HCT116 (cell line): ENCODE measurements at regions not wholly inside any gene's neighbourhood (a gene's known extent, or its start where the extent isn't known, plus 50 kb on each side); places are given as distances from the start of the nearest gene placed in this dataset.

ENCODE experiments used
- ATAC-seq: fragments of 200-7000 bp; cut with Tn5 transposase; 2 replicates; pipeline ENCODE4 v1.9.1; 2020; ENCODE audit warnings: mild to moderate bottlenecking, moderate library complexity
- BruUV-seq: library from RNA; stranded (reverse); fragments of 400-500 nt; replicated peaks from 2 replicates; lab custom pipeline; 2021; lab: Mats Ljungman, UMichigan
- CTCF ChIA-PET: fragments of 300-600 bp; sonication (Branson Sonifier 250); formaldehyde crosslinking; loops from one replicate; lab custom pipeline; 2021; ENCODE audit warnings: antibody characterized with exemption; lab: Charles Lee
- POLR2A ChIA-PET: fragments of 300-600, 350-600 bp; sonication (Branson Sonifier 250); formaldehyde crosslinking; loops from one replicate; lab custom pipeline; 2021; ENCODE audit warnings: antibody characterized with exemption; lab: Charles Lee
- RAD21 ChIA-PET, 2 experiments: fragments of 300-600 bp; sonication (Branson Sonifier 250); formaldehyde crosslinking; loops; one replicate each; lab custom pipeline; 2023; ENCODE audit warnings: low total read pairs in 2 of 2; ENCODE audit not compliant: uncharacterized antibody in 2 of 2, unreplicated experiment in 2 of 2, low non-redundant PET in 1 of 2; lab: Charles Lee
- DNase-seq: peaks from one replicate; pipeline ENCODE4 v3.0.0-alpha.2; 2010; ENCODE audit warnings: low read depth, low spot score
- H2AFZ ChIP-seq: fragments of 200-600 bp; shearing (Covaris generic), sonication (generic); 2 replicates; pipeline ENCODE4 v1.6.1; 2017; ENCODE audit warnings: low read depth, mixed run types, mixed read lengths, antibody characterized with exemption, low read length; ENCODE audit not compliant: poor library complexity, severe bottlenecking
- H3K27ac ChIP-seq: 2 replicates; pipeline ENCODE4 v1.5.1; 2012; ENCODE audit warnings: low read depth, low read length
- H3K27me3 ChIP-seq: fragments of 200-600 bp; sonication (generic); 2 replicates; pipeline ENCODE4 v1.6.1; 2016; ENCODE audit warnings: mixed run types, low read length, mixed read lengths; ENCODE audit not compliant: insufficient read depth
- H3K36me3 ChIP-seq, 2 experiments: fragments of 200-500 bp in 1 of 2; fragments of 200-600 bp in 1 of 2; sonication (Bioruptor generic) in 1 of 2; sonication (generic) in 1 of 2; 2 replicates each; pipeline versions ENCODE4 v1.5.1 to v1.6.1; 2014 to 2016; ENCODE audit warnings: low read length in 2 of 2, inconsistent platforms in 1 of 2, mixed read lengths in 1 of 2, mixed run types in 1 of 2; ENCODE audit not compliant: insufficient read depth in 2 of 2, control insufficient read depth in 1 of 2
- H3K4me1 ChIP-seq, 2 experiments: fragments of 200-600 bp in 1 of 2; sonication (generic) in 1 of 2; 2 replicates each; pipeline versions ENCODE4 v1.5.1 to v1.6.1; 2012 to 2017; ENCODE audit warnings: low read length in 2 of 2, inconsistent platforms in 1 of 2, mild to moderate bottlenecking in 1 of 2, mixed read lengths in 1 of 2, mixed run types in 1 of 2, moderate library complexity in 1 of 2; ENCODE audit not compliant: insufficient read depth in 2 of 2, control insufficient read depth in 1 of 2
- H3K4me2 ChIP-seq: fragments of 200-600 bp; sonication (generic); 2 replicates; pipeline ENCODE4 v1.6.1; 2017; ENCODE audit warnings: mixed run types, low read length, mixed read lengths
- H3K4me3 ChIP-seq, 2 experiments: fragments of 200-600 bp in 1 of 2; sonication (generic) in 1 of 2; replicated peaks in 1 of 2; 2 replicates each; pipeline ENCODE4 v1.5.1; 2011 to 2016; ENCODE audit warnings: low read length in 2 of 2, control low read depth in 1 of 2, low read depth in 1 of 2, mild to moderate bottlenecking in 1 of 2, mixed read lengths in 1 of 2, mixed run types in 1 of 2
- H3K79me2 ChIP-seq: fragments of 200-600 bp; sonication (generic); 2 replicates; pipeline ENCODE4 v1.6.1; 2017; ENCODE audit warnings: mild to moderate bottlenecking, mixed run types, low read length, moderate library complexity, mixed read lengths; ENCODE audit not compliant: insufficient read depth
- H3K9ac ChIP-seq: fragments of 200-600 bp; sonication (generic); 2 replicates; pipeline ENCODE4 v1.6.1; 2016; ENCODE audit warnings: low read length, mixed read lengths
- H3K9me2 ChIP-seq: fragments of 200-600 bp; sonication (generic), shearing (Covaris generic); 2 replicates; pipeline ENCODE4 v1.6.1; 2017; ENCODE audit warnings: mixed run types, mild to moderate bottlenecking, moderate library complexity; ENCODE audit not compliant: insufficient read depth
- H3K9me3 ChIP-seq, 2 experiments: fragments of 200-500 bp in 1 of 2; fragments of 200-600 bp in 1 of 2; sonication (Bioruptor generic) in 1 of 2; sonication (generic) in 1 of 2; 2 replicates each; pipeline ENCODE4 v1.6.1; 2014 to 2017; ENCODE audit warnings: low read length in 2 of 2, mixed read lengths in 2 of 2, inconsistent platforms in 1 of 2, low read depth in 1 of 2, mild to moderate bottlenecking in 1 of 2, mixed run types in 1 of 2, moderate library complexity in 1 of 2; ENCODE audit not compliant: control insufficient read depth in 1 of 2, insufficient read depth in 1 of 2
- H4K20me1 ChIP-seq: fragments of 200-600 bp; sonication (generic), shearing (Covaris generic); 2 replicates; pipeline ENCODE4 v1.6.1; 2017; ENCODE audit warnings: mixed run types, mild to moderate bottlenecking, moderate library complexity; ENCODE audit not compliant: insufficient read depth
- ATF3 ChIP-seq: IDR thresholded peaks from 2 replicates; pipeline ENCODE4 v1.6.1; 2012
- CTCF ChIP-seq, 3 experiments: fragments of 200-600 bp in 1 of 3; sonication (generic) in 1 of 3; IDR thresholded peaks in 2 of 3; conservative IDR thresholded peaks in 1 of 3; 2 replicates each; pipeline ENCODE4 v1.5.1; 2012 to 2017; ENCODE audit warnings: low read depth in 2 of 3, low read length in 2 of 3, antibody characterized with exemption in 1 of 3, borderline replicate concordance in 1 of 3, control low read depth in 1 of 3, mild to moderate bottlenecking in 1 of 3, mixed read lengths in 1 of 3, mixed run types in 1 of 3, moderate library complexity in 1 of 3; ENCODE audit not compliant: insufficient read depth in 1 of 3
- EGR1 ChIP-seq: IDR thresholded peaks from 2 replicates; pipeline ENCODE4 v1.6.1; 2012; ENCODE audit warnings: low read depth
- ELF1 ChIP-seq: IDR thresholded peaks from 2 replicates; pipeline ENCODE4 v1.6.1; 2012; ENCODE audit warnings: low read depth, borderline replicate concordance
- EZH2 ChIP-seq: fragments of 200-600 bp; sonication (generic); IDR thresholded peaks from 2 replicates; pipeline ENCODE4 v1.6.1; 2017; ENCODE audit warnings: antibody characterized with exemption, mixed run types
- EZH2phosphoT487 ChIP-seq: fragments of 200-600 bp; IDR thresholded peaks from 2 replicates; pipeline ENCODE4 v1.6.1; 2018; ENCODE audit warnings: antibody characterized with exemption, borderline replicate concordance
- FOSL1 ChIP-seq: IDR thresholded peaks from 2 replicates; pipeline ENCODE4 v1.6.1; 2012; ENCODE audit warnings: low read depth
- MAX ChIP-seq: IDR thresholded peaks from 2 replicates; pipeline ENCODE4 v1.6.1; 2012
- POLR2A ChIP-seq: IDR thresholded peaks from 2 replicates; pipeline ENCODE4 v1.7.0; 2011; ENCODE audit warnings: borderline replicate concordance; ENCODE audit not compliant: insufficient read depth, insufficient read length; ENCODE audit errors: extremely low read depth
- POLR2AphosphoS5 ChIP-seq: IDR thresholded peaks from 2 replicates; pipeline ENCODE4 v1.6.1; 2011; ENCODE audit warnings: mild to moderate bottlenecking, low read depth, low read length, moderate library complexity
- RAD21 ChIP-seq: IDR thresholded peaks from 2 replicates; pipeline ENCODE4 v1.6.1; 2012; ENCODE audit warnings: low read depth, mild to moderate bottlenecking
- REST ChIP-seq: IDR thresholded peaks from 2 replicates; pipeline ENCODE4 v1.6.1; 2012; ENCODE audit warnings: low read depth
- SIN3A ChIP-seq: IDR thresholded peaks from 2 replicates; pipeline ENCODE4 v1.6.1; 2012; ENCODE audit warnings: low read depth
- YY1 ChIP-seq: IDR thresholded peaks from 2 replicates; pipeline ENCODE4 v1.6.1; 2011; ENCODE audit warnings: low read length, low read depth, moderate library complexity, mild to moderate bottlenecking; ENCODE audit not compliant: insufficient replicate concordance; ENCODE audit errors: extremely low read depth
- ZBTB33 ChIP-seq: IDR thresholded peaks from 2 replicates; pipeline ENCODE4 v1.6.1; 2011; ENCODE audit warnings: mild to moderate bottlenecking, low read length, moderate library complexity; ENCODE audit not compliant: insufficient replicate concordance; ENCODE audit errors: extremely low read depth
- intact Hi-C: fragments of 100-400 bp; cut with micrococcal nuclease; formaldehyde crosslinking; loops from 2 replicates; pipeline ENCODE4 v1.10.0; 2022

- no TSS peak for BruUV-seq
- Histone ChIP-seq H3K27me3 (peaks cover 22% of the 10 kb centered on the region), H3K9me3 (no peaks in the 10 kb centered on the region), H3K4me3 (no peak overlapping the region), H3K9me2 (no peaks in the 10 kb centered on the region), H3K79me2 (no peaks in the 10 kb centered on the region), H3K4me1 (no peaks in the 10 kb centered on the region), H3K4me2 (no peak overlapping the region), H4K20me1 (no peaks in the 10 kb centered on the region), H3K36me3 (no peaks in the 10 kb centered on the region), H3K9ac (no peak overlapping the region), H3K27ac (no peak overlapping the region), H2AFZ (no peak overlapping the region)
- no peak for ATAC-seq
- DNase-seq, result no peak
- TF ChIP-seq ZBTB33 (no peak), CTCF (IDR thresholded peaks at IDR 0.05 in 2 of 3, conservative IDR thresholded peaks at IDR 0.05 in 1 of 3; ENCODE audit: borderline replicate concordance in 1 of 3, insufficient read depth in 1 of 3, low read depth in 2 of 3, low read length in 2 of 3) (no peak), EZH2phosphoT487 (no peak), REST (no peak), ATF3 (no peak), FOSL1 (no peak), YY1 (no peak), EZH2 (no peak), MAX (no peak), SIN3A (no peak), RAD21 (no peak), POLR2AphosphoS5 (no peak), EGR1 (no peak), POLR2A (no peak), ELF1 (no peak)
- intact Hi-C loops, result no loop called here
- ChIA-PET CTCF (interaction anchor here (0.8 to 1.2 kb wide), 2 partner anchors 9 to 13 kb away, joined by 4 to 5 read pairs; no protein-coding TSS in a partner anchor), RAD21 (no interaction called here), POLR2A (no interaction called here)
These were observed 109.5 kb upstream of the NLRP1 start for GRCh38 chr17:5693821-5694220.
